HCT116 (cell line): ENCODE measurements at regions not wholly inside any gene's neighbourhood (a gene's known extent, or its start where the extent isn't known, plus 50 kb on each side); places are given as distances from the start of the nearest gene placed in this dataset.

Experiments used
- ATAC-seq: fragments of 200-7000 bp; cut with Tn5 transposase; 2 replicates; pipeline ENCODE4 v1.9.1; 2020; ENCODE audit warnings: mild to moderate bottlenecking, moderate library complexity
- BruUV-seq: library from RNA; stranded (reverse); fragments of 400-500 nt; replicated peaks from 2 replicates; lab custom pipeline; 2021; lab: Mats Ljungman, UMichigan
- CTCF ChIA-PET: fragments of 300-600 bp; sonication (Branson Sonifier 250); formaldehyde crosslinking; loops from one replicate; lab custom pipeline; 2021; ENCODE audit warnings: antibody characterized with exemption; lab: Charles Lee
- POLR2A ChIA-PET: fragments of 300-600, 350-600 bp; sonication (Branson Sonifier 250); formaldehyde crosslinking; loops from one replicate; lab custom pipeline; 2021; ENCODE audit warnings: antibody characterized with exemption; lab: Charles Lee
- RAD21 ChIA-PET, 2 experiments: fragments of 300-600 bp; sonication (Branson Sonifier 250); formaldehyde crosslinking; loops; one replicate each; lab custom pipeline; 2023; ENCODE audit warnings: low total read pairs in 2 of 2; ENCODE audit not compliant: uncharacterized antibody in 2 of 2, unreplicated experiment in 2 of 2, low non-redundant PET in 1 of 2; lab: Charles Lee
- DNase-seq: peaks from one replicate; pipeline ENCODE4 v3.0.0-alpha.2; 2010; ENCODE audit warnings: low read depth, low spot score
- H2AFZ ChIP-seq: fragments of 200-600 bp; shearing (Covaris generic), sonication (generic); 2 replicates; pipeline ENCODE4 v1.6.1; 2017; ENCODE audit warnings: low read depth, mixed run types, mixed read lengths, antibody characterized with exemption, low read length; ENCODE audit not compliant: poor library complexity, severe bottlenecking
- H3K27ac ChIP-seq: 2 replicates; pipeline ENCODE4 v1.5.1; 2012; ENCODE audit warnings: low read depth, low read length
- H3K27me3 ChIP-seq: fragments of 200-600 bp; sonication (generic); 2 replicates; pipeline ENCODE4 v1.6.1; 2016; ENCODE audit warnings: mixed run types, low read length, mixed read lengths; ENCODE audit not compliant: insufficient read depth
- H3K36me3 ChIP-seq, 2 experiments: fragments of 200-500 bp in 1 of 2; fragments of 200-600 bp in 1 of 2; sonication (Bioruptor generic) in 1 of 2; sonication (generic) in 1 of 2; 2 replicates each; pipeline versions ENCODE4 v1.5.1 to v1.6.1; 2014 to 2016; ENCODE audit warnings: low read length in 2 of 2, inconsistent platforms in 1 of 2, mixed read lengths in 1 of 2, mixed run types in 1 of 2; ENCODE audit not compliant: insufficient read depth in 2 of 2, control insufficient read depth in 1 of 2
- H3K4me1 ChIP-seq, 2 experiments: fragments of 200-600 bp in 1 of 2; sonication (generic) in 1 of 2; 2 replicates each; pipeline versions ENCODE4 v1.5.1 to v1.6.1; 2012 to 2017; ENCODE audit warnings: low read length in 2 of 2, inconsistent platforms in 1 of 2, mild to moderate bottlenecking in 1 of 2, mixed read lengths in 1 of 2, mixed run types in 1 of 2, moderate library complexity in 1 of 2; ENCODE audit not compliant: insufficient read depth in 2 of 2, control insufficient read depth in 1 of 2
- H3K4me2 ChIP-seq: fragments of 200-600 bp; sonication (generic); 2 replicates; pipeline ENCODE4 v1.6.1; 2017; ENCODE audit warnings: mixed run types, low read length, mixed read lengths
- H3K4me3 ChIP-seq, 2 experiments: fragments of 200-600 bp in 1 of 2; sonication (generic) in 1 of 2; replicated peaks in 1 of 2; 2 replicates each; pipeline ENCODE4 v1.5.1; 2011 to 2016; ENCODE audit warnings: low read length in 2 of 2, control low read depth in 1 of 2, low read depth in 1 of 2, mild to moderate bottlenecking in 1 of 2, mixed read lengths in 1 of 2, mixed run types in 1 of 2
- H3K79me2 ChIP-seq: fragments of 200-600 bp; sonication (generic); 2 replicates; pipeline ENCODE4 v1.6.1; 2017; ENCODE audit warnings: mild to moderate bottlenecking, mixed run types, low read length, moderate library complexity, mixed read lengths; ENCODE audit not compliant: insufficient read depth
- H3K9ac ChIP-seq: fragments of 200-600 bp; sonication (generic); 2 replicates; pipeline ENCODE4 v1.6.1; 2016; ENCODE audit warnings: low read length, mixed read lengths
- H3K9me2 ChIP-seq: fragments of 200-600 bp; sonication (generic), shearing (Covaris generic); 2 replicates; pipeline ENCODE4 v1.6.1; 2017; ENCODE audit warnings: mixed run types, mild to moderate bottlenecking, moderate library complexity; ENCODE audit not compliant: insufficient read depth
- H3K9me3 ChIP-seq, 2 experiments: fragments of 200-500 bp in 1 of 2; fragments of 200-600 bp in 1 of 2; sonication (Bioruptor generic) in 1 of 2; sonication (generic) in 1 of 2; 2 replicates each; pipeline ENCODE4 v1.6.1; 2014 to 2017; ENCODE audit warnings: low read length in 2 of 2, mixed read lengths in 2 of 2, inconsistent platforms in 1 of 2, low read depth in 1 of 2, mild to moderate bottlenecking in 1 of 2, mixed run types in 1 of 2, moderate library complexity in 1 of 2; ENCODE audit not compliant: control insufficient read depth in 1 of 2, insufficient read depth in 1 of 2
- H4K20me1 ChIP-seq: fragments of 200-600 bp; sonication (generic), shearing (Covaris generic); 2 replicates; pipeline ENCODE4 v1.6.1; 2017; ENCODE audit warnings: mixed run types, mild to moderate bottlenecking, moderate library complexity; ENCODE audit not compliant: insufficient read depth
- EGR1 ChIP-seq: IDR thresholded peaks from 2 replicates; pipeline ENCODE4 v1.6.1; 2012; ENCODE audit warnings: low read depth
- EZH2phosphoT487 ChIP-seq: fragments of 200-600 bp; IDR thresholded peaks from 2 replicates; pipeline ENCODE4 v1.6.1; 2018; ENCODE audit warnings: antibody characterized with exemption, borderline replicate concordance
- YY1 ChIP-seq: IDR thresholded peaks from 2 replicates; pipeline ENCODE4 v1.6.1; 2011; ENCODE audit warnings: low read length, low read depth, moderate library complexity, mild to moderate bottlenecking; ENCODE audit not compliant: insufficient replicate concordance; ENCODE audit errors: extremely low read depth
- ZBTB33 ChIP-seq: IDR thresholded peaks from 2 replicates; pipeline ENCODE4 v1.6.1; 2011; ENCODE audit warnings: mild to moderate bottlenecking, low read length, moderate library complexity; ENCODE audit not compliant: insufficient replicate concordance; ENCODE audit errors: extremely low read depth
- intact Hi-C: fragments of 100-400 bp; cut with micrococcal nuclease; formaldehyde crosslinking; loops from 2 replicates; pipeline ENCODE4 v1.10.0; 2022
- TF ChIP-seq, protein P1 (sequence below): IDR thresholded peaks from 2 replicates; pipeline ENCODE4 v1.6.1; 2012; ENCODE audit warnings: low read depth

GRCh38 chr4:17134565-17134964, 236.1 kb upstream of the LDB2 start:
- no peak for TF ChIP-seq EGR1
- TF ChIP-seq YY1 = no peak
- TF ChIP-seq EZH2phosphoT487 = no peak
- TF ChIP-seq, protein P1, sequence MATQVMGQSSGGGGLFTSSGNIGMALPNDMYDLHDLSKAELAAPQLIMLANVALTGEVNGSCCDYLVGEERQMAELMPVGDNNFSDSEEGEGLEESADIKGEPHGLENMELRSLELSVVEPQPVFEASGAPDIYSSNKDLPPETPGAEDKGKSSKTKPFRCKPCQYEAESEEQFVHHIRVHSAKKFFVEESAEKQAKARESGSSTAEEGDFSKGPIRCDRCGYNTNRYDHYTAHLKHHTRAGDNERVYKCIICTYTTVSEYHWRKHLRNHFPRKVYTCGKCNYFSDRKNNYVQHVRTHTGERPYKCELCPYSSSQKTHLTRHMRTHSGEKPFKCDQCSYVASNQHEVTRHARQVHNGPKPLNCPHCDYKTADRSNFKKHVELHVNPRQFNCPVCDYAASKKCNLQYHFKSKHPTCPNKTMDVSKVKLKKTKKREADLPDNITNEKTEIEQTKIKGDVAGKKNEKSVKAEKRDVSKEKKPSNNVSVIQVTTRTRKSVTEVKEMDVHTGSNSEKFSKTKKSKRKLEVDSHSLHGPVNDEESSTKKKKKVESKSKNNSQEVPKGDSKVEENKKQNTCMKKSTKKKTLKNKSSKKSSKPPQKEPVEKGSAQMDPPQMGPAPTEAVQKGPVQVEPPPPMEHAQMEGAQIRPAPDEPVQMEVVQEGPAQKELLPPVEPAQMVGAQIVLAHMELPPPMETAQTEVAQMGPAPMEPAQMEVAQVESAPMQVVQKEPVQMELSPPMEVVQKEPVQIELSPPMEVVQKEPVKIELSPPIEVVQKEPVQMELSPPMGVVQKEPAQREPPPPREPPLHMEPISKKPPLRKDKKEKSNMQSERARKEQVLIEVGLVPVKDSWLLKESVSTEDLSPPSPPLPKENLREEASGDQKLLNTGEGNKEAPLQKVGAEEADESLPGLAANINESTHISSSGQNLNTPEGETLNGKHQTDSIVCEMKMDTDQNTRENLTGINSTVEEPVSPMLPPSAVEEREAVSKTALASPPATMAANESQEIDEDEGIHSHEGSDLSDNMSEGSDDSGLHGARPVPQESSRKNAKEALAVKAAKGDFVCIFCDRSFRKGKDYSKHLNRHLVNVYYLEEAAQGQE = no peak
- TF ChIP-seq ZBTB33 = no peak
- TF ChIP-seq, all 23 proteins: peak for 0
- no peak overlapping the region for H3K27ac ChIP-seq
- CTCF ChIA-PET = no interaction called here
- no peak overlapping the region for H3K9ac ChIP-seq
- H4K20me1 ChIP-seq = no peaks in the 10 kb centered on the region
- no peak overlapping the region for H2AFZ ChIP-seq
- H3K4me1 ChIP-seq = no peaks in the 10 kb centered on the region
- H3K9me3 ChIP-seq = no peaks in the 10 kb centered on the region; a peak in 1 of 4 replicates
- no peaks in the 10 kb centered on the region for H3K36me3 ChIP-seq
- DNase-seq (no peak), ATAC-seq (no peak)
- H3K79me2 ChIP-seq = no peaks in the 10 kb centered on the region
- H3K9me2 ChIP-seq = no peaks in the 10 kb centered on the region
- POLR2A ChIA-PET = no interaction called here
- no peak overlapping the region for H3K4me3 ChIP-seq
- RAD21 ChIA-PET = no interaction called here
- BruUV-seq = no TSS peak
- H3K4me2 ChIP-seq = no peak overlapping the region
- intact Hi-C loops = no loop called here
- 0 out of 2 replicates have a peak, but pooled peaks cover 5% of the 10 kb centered on the region for H3K27me3 ChIP-seq
